Stimulated activated CD4-positive, alpha-beta T cell treated with anti-CD3 and anti-CD28 coated beads, Interleukin-12 subunit alpha, Interleukin-12 subunit beta, amount 100 ng/mL, for 48 hours (primary cell): ENCODE measurements at regions not wholly inside any gene's neighbourhood (a gene's known extent, or its start where the extent isn't known, plus 50 kb on each side); places are given as distances from the start of the nearest gene placed in this dataset.

Source experiments
- DNase-seq, 3 donors: peaks; one replicate each; pipeline ENCODE4 v3.0.0-alpha.2; 2020; ENCODE audit warnings: low read depth in 2 of 3, low spot score in 1 of 3

DNA sequence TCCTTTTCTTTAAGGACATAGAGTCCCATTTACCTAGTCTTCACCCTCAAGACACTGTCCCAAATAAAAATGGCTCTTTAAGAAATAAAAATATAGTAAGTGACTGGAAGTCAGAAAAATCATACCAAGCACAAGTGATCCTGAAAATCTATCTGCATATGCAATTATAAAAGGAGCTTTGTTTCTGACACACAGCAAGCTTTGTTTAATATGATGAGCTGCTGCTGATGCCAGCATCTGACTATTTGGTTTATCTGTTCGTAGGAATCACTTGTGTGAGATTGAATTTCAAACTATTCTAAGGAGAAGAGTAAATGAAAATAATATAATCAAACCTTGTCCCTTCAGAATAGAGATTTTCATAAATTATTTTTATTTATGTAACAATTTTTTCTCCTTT is 332.4 kb downstream of the PCDH7 start:
- DNase-seq = no peak

DNA sequence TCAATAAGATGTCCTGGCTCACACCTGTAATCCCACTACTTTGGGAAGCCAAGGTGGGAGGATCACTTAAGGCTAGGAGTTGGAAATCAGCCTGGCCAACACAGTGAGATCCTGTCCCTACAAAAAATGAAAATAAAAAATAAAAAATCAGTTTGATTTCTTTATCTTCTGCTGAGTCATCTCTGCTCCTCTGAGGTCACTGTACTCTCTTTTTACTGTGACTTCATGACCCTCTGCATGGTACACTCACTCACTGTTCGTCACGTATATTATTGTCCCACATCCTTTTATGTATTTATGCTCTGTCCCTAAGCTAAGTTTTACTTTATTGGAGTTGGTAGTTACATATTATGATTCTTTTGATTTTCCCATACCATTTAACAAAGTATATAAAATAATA is 333.3 kb downstream of the PCDH7 start:
- DNase-seq = no peak

DNA sequence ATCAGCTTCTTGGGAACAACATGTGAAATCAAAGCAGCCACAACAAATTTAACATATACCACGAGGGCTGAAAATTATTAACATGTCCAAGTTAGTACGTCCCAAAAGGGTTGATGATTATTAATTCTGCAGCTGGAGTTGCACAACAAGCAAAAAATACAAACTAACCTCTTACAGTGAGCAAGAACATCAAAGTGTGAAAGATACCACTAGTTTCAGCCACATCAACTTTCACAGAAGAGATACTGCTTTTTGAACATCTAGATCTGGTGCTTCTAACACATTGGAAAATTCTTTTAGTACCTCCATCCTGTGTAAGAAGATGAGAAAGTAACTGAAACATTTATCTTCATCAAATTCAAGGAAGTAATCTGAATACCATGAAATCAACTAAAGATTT is 334.1 kb downstream of the PCDH7 start:
- DNase-seq = no peak

DNA sequence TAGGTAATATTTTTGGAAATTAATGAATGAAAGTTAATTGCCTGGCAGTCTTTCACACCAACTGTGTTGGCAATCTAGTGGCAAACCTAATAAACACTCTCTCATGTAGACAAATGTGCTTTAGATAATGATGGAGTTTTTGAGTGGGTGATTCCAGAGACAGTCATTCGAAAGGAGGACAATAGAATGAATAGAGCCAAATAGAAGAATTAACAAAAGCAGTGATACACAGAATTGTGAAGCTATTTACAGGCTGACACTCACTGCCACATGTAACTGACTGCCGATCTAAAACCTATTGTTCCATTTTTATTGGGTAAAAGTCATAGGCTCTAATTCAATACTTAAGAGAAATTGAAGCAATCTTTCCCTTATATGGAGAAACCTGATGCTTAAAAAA is 338.5 kb downstream of the PCDH7 start:
- no peak for DNase-seq

DNA sequence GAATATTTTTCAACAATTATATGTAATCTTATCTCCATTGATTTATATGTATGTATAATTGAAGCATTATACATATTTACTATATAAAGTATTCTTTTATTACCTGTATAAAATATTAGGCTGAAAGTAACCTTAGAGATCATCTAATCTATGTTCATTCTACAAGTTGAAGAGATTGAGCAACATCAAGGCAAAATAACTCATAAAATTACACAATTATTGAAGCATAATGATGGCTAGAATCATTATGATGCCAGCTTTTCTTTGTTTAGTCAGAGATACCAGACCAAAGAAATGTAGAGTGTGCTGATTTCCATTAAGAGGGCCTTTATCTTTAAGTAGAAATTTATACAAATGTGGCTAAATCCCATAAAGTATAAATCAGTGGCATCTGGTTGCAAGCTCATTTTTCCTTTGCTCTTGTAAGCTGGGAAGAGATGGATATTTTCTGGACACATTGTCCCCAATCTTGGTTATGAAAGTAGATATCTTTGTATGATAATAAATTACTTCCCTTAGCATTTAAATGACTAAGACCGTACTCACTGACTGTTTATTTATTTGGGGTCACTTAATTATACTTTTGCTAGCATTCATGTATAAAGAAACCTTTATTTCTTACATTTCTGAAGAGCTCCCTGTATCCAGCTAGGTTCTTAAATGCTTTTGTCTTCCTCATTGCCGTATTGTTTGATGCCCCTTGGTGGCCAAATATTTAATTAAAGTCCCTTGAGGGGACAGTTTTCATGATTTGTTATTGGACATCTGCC is 339.8 kb downstream of the PCDH7 start:
- no peak for DNase-seq

DNA sequence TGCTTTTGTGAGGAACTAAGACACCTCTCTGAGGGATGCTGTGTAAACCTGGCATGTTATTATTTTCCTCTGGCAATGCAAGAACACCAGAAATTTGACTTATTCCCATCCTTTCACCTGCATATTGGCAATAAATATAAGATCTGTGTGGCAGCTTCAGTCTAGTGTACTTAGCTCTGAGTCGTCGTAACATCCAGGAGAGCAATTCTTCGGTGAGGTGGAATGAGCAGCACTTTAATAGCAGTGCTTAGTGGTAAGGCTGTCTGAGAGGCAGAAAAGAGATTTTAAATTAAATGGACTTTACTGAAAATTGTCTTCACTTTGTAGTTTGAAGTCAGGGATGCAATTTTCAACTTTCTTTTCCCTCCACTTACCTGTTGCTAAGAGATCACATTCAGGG is 344.9 kb downstream of the PCDH7 start:
- DNase-seq = no peak

DNA sequence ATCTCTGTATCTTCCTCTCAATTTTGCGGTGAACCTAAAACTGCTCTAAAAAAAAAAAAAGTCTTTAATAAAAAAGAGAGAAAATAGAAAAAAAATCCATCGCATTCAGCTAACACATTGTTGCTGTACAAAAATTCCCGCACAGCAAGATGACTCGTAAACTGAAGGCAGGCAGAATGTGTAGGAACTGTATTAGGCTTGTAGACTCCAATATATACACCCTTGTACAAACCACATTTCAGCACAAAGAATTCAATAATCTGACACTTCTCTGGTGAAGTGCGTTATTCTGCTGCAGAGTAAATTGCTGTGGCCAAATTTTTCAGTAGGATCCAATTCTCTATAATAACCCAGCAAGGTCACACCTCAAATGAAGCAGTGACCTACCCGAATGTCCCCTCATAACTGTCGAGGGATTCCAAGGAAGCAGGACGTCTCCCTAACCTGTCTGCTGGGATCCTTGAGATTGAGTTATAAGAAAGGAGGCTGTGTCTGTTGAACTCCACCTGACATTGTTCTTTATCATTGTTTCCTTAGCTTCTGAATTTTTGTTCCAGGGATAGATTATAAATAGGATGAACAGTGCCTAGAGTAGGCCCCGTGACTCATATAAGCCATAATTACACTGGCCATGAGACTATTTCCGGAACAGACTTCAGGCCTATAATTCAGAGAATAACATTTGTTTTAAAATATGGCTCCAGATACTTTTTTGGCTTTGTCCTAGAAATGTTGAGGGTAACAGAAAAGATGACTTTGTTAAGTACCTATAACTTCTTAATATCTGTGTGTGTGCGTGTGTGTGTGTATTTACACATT is 348.3 kb downstream of the PCDH7 start:
- DNase-seq = no peak

DNA sequence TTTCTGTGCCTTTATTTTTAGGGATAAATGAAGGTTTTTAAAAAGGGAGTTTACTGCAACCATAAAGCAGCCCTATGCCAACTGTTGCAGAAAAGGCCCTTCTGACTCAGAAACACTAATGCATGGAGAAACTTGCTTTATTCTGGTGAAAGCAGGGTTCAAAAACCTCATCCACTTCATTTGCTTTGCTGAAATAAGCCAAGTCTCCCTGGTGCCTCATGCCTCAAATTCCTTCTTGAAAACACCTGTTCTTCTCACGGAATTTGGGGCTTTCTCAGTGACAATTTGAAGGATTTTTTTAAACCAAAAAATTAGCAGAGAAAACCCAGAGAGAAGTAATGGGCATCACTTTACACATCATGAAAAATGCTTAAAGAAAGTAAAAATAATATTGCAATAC is 349.0 kb downstream of the PCDH7 start:
- no peak for DNase-seq

DNA sequence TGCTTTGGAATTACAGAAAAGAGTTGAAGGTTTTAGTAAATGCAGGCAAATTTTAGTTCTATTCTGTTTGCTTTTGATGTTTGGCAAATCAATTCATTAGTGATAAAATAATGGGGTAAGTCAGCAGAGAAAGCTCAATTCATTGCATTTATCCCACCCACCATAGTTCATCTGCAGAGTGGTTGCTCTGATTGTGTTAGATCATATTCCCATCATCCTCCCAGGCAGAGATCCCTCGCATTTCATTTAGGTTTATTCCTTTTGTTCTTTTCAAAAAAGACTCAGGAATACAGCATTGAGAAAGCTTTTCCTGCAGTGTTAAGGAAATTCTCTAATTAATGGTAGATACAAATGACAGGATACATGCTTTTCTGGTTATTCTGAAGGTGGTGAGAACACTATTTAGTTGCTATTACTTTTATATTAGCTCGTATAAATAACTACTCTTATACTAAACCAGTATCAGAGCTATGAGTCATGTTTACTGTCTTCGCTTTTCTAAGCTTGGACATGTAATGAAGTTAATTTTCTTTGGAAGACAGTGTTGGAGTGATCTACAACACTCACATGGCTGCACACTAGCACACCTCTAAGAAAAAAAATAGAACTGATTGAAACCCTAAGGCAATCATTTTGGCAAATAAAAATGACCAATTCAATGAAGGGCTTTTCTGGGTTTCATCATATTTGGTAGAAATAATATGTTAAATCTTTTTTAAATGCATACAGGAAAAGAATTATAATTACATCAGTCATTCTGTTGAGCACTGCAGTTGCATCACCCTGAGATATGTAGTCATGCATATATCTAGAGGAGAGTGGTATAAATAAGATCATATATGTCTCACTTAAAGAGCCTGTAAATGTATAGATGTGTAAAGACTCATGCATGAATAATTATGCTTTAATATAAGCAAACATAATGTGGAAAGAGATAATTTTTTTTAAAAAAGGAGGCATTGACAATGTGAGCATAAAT is 351.6 kb downstream of the PCDH7 start:
- DNase-seq = no peak

DNA sequence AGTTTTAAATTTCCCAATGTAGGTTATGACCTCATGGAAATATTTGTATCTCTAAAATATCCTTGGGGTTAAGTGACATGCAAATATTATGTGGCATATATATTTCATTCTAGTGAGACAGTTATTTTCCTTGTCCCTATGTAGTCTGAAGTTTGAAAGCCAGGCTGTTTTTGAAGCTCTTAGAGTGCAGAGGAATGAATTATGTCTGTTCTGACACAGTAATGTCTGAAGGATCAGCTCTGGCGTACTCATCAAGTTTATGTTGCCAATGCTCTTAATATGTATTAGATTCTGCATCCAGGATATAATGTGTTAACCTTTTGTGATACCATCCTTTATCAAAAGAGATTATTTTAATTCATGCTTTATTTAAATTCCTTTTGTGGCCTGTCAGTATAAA is 355.8 kb downstream of the PCDH7 start:
- DNase-seq = no peak

DNA sequence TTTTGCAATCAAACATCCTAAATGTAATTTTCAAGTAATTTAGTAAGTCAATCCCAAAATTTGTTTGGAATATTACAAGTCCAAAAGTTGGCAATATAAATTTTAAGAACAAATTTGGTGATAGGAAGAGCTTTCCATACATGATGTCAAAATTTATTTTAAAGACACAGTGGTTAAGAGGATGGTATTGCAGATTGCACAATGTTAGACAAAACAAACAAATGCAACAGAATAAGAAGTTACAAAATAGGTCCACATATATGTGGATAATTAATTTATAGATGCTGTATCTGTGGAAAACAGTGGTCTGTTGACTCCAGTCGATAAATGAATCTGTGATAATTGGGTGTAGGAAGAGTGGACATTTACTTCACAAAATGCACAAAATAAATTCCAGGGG is 358.5 kb downstream of the PCDH7 start:
- no peak for DNase-seq

DNA sequence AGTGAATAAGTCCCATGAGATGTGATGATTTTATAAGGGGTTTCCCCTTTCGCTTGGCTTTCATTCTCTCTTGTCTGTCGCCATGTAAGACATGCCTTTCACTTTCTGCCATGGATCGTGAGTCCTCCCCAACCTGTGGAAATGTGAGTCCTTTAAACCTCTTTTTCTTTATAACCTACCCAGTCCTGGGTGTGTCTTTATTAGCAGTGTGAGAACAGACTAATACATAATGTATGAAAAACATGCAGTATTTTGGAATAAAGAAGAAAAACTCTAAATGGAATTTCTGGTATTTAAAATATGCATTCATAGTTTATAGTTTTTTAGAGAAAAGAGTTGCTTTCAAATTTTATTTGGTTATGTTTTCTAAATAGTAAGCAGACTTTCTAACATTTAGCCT is 360.7 kb downstream of the PCDH7 start:
- no peak for DNase-seq

DNA sequence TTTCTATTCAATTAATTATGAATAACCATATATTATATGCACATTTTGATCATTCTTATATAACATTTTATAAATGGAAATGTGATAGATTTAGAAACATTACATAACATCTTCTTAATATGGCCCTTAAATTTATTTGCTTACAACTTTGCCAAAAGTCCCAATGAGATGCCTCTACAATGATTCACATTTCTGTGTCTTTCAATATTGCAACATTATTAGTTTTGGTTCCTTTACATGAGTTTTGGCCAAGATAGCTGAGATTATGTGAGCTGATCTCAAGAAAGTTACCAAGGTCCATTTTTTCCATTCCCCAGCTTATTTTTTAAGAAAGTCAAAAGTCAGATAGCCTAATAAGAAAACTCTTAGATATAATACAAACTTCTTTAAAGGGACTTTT is 361.2 kb downstream of the PCDH7 start:
- DNase-seq = no peak

DNA sequence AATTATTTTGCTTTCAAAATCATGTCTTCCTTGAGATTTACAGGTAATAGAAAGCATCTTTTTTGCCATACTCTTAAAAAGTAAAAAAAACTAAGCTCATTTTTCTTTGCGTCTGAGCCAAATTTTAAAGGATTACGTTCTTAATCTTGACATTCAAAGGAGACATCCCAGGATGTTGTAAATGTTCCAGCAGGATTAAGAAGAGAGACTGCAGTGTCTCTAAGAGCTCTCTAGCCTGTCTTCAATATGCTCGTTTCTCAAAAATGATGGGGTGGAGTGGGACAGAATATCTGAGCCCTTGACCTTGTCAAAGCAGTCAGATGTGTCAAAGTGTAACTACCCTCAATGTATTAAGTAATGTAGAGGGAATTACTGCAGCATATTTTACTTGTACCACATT is 363.3 kb downstream of the PCDH7 start:
- DNase-seq = no peak

DNA sequence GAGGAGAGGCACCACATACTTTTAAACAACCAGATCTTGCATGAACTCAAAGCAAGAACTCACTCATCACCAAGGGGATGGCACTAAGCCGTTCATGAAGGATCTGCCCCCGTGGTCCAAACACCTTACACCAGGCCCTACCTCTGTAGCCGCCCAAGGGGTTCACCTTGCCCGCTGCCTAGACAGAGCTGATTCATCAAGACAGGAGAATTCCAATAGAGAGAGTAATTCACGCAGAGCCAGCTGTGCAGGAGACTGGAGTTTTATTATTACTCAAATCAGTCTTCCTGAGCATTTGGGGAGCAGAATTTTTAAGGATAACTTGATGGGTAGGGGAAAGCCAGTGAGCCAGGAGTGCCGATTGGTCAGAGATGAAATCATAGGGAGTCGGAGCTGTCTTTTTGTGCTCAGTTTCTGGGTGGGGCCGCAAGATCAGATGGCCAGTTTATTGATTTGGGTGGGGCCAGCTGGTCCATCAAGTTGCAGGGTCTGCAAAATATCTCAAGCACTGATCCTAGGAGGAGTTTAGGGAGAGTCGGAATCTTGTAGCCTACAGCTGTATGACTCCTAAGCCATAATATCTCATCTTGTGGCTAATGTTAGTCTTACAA is 364.7 kb downstream of the PCDH7 start:
- DNase-seq = no peak

DNA sequence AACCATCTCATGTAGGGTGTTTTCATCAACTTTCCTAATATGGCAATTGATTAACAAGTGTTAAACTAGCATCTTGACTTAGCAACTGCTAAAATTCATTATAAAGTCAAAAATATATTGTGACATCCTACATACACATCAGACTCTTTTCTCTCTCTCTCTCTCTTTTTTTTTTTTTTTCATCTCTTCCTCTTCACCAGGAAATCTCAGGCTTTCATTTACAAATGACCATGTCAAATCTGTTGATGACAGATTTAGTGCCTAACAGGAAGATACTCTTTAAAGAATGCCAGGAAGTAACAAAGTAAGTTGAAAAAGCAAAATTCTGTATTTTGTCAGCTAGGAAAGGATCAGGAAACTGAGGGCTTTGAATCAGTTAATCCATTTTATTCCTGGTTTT is 365.5 kb downstream of the PCDH7 start:
- no peak for DNase-seq

DNA sequence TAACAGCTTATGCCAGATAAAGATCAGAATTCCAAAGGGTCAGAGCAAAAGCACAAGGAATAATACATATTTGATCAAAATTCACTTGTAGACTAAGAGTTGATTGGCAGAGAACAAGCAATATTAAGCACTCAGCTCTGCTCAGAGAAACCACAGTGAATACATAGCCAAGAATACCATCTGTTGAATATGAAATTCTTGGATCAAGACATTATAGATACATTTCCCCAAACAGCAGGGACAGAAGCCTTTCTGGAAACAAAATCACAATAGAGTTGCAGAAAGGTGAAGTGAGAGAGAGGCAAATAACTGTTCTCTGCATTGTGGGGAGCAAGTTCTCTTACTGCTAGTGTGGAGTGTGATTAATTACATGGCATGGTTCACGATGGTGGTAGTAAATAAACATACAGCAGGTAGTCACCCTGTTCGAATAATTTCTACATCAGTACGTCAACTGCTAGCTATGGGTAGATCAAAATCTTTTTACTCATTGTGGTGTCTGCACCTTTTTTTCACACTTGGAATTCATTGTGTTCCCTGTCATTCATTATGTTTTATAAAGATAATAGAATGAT is 366.7 kb downstream of the PCDH7 start:
- DNase-seq = no peak

DNA sequence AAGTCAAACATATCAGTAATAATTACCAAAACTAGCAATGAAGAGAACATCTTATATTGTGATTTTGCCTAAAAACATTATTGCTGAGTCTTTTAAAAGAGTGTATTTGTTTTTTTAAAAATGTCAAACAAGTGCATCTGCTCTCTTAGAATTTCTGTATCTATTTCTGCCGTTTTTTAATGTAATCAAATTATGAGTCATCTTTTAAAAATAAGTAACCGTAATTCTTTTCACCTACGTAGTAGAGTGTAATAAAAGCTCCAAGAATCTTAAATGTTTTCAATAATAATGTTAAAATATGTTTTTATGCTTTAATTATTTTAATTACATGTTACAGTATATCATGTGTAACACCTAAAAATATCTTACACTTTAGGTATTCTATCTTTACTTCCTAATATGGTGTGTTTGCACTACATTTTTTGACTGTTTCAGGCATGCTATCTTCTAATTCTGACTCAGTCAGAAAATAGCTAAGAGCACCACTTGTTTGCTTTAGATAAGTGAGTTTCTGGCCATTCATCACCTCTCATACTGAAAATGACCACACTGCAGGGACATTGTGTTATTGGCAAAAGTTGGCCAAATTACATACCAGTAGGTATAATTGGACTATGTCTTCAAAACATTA is 368.5 kb downstream of the PCDH7 start:
- DNase-seq = no peak

DNA sequence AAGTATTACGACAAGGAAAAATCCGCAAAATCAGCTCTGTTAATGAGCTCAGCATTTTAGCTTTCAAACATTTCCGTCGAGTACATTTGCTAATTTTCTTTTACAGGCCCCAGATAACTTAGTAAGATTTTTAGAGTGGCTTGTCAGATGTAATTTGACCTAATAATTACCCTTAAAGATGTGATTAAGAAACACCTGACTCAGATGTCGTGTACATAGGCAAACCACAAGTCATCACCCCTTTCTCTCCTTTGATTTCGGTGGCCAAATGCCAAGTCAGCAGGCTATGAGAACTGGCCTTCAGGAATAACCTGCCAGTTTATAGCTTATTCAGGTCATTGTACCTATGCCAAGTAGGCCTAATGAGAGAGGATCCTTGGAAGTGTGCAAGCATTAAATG is 369.6 kb downstream of the PCDH7 start:
- no peak for DNase-seq

DNA sequence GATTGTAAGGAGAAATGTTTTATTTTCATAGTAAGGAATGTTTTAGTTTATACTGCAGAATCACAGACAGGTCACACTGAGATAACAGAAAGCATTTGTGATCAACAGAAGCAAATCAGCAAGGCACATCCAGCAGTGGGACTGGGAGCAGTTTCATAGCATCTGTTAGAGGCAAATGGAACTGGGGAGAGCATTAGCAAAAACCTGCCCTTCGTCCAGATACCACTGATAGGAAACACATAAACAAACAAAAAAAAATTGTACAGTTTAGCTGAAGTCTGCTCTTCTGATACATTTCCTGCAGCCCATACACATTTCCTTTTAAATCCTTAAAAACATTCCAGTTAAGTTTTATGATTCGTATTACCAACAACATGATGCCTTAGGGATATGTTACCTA is 374.3 kb downstream of the PCDH7 start:
- DNase-seq = no peak
